Medulla oblongata (tissue), 1 donor: ENCODE measurements at regions not wholly inside any gene's neighbourhood (a gene's known extent, or its start where the extent isn't known, plus 50 kb on each side); places are given as distances from the start of the nearest gene placed in this dataset.

Source experiments
- DNase-seq: peaks from one replicate; pipeline ENCODE4 v3.0.0-alpha.2; 2015; ENCODE audit errors: extremely low spot score

GRCh38 chr12:58268069-58268468, 326.7 kb downstream of the ATP23 start:
- no peak for DNase-seq

- no peak for DNase-seq
These were observed 328.1 kb downstream of the ATP23 start for GRCh38 chr12:58269476-58269875.

GRCh38 chr12:58270966-58271705, 329.8 kb downstream of the ATP23 start:
- no peak for DNase-seq

- no peak for DNase-seq
These were observed 331.1 kb downstream of the ATP23 start for GRCh38 chr12:58272461-58272860.

GRCh38 chr12:58277231-58277630, 335.9 kb downstream of the ATP23 start:
- no peak for DNase-seq

GRCh38 chr12:58283553-58283952, 342.2 kb downstream of the ATP23 start:
- no peak for DNase-seq

- DNase-seq, result no peak
These were observed 344.2 kb downstream of the ATP23 start for GRCh38 chr12:58285551-58285950.

GRCh38 chr12:58286353-58286752, 345.0 kb downstream of the ATP23 start:
- no peak for DNase-seq

GRCh38 chr12:58288190-58288589, 346.8 kb downstream of the ATP23 start:
- no peak for DNase-seq

- DNase-seq, result no peak
These were observed 349.7 kb downstream of the ATP23 start for GRCh38 chr12:58291106-58291505.

GRCh38 chr12:58293308-58293982, 352.1 kb downstream of the ATP23 start:
- no peak for DNase-seq

GRCh38 chr12:58295268-58295667, 353.9 kb downstream of the ATP23 start:
- DNase-seq, result no peak

GRCh38 chr12:58296863-58297262, 355.5 kb downstream of the ATP23 start:
- DNase-seq, result no peak

GRCh38 chr12:58298803-58299202, 357.4 kb downstream of the ATP23 start:
- DNase-seq, result no peak

- no peak for DNase-seq
These were observed 358.0 kb downstream of the ATP23 start for GRCh38 chr12:58299371-58299770.

- DNase-seq, result no peak
These were observed 359.8 kb downstream of the ATP23 start for GRCh38 chr12:58301038-58301729.

GRCh38 chr12:58301730-58302122, 360.4 kb downstream of the ATP23 start:
- no peak for DNase-seq

GRCh38 chr12:58302487-58303011, 361.2 kb downstream of the ATP23 start:
- no peak for DNase-seq

GRCh38 chr12:58306266-58307000, 365.1 kb downstream of the ATP23 start:
- no peak for DNase-seq

- no peak for DNase-seq
These were observed 368.4 kb downstream of the ATP23 start for GRCh38 chr12:58309806-58310205.

GRCh38 chr12:58310368-58310767, 369.0 kb downstream of the ATP23 start:
- no peak for DNase-seq
